ENCODE measurements at regions not wholly inside any gene's neighbourhood (a gene's known extent, or its start where the extent isn't known, plus 50 kb on each side); places are given as distances from the start of the nearest gene placed in this dataset.

DNA sequence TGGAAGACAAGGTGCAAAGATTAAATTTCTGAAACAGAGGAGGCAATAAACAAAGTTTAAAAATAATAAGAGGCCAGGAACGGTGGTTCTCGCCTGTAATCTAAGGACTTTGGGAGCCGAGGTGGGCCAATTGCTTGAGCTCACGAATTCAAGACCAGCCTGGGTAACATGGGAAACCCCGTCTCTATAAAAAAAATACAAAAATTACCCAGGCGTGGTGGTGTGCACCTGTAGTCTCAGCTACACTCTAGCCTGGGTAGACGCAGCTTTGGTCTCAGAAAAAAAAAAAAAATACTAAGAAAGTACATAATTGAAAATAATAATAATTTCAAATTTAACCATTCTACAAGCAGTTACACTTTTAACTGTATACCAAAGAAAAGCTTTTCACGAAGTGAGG is 744.6 kb upstream of the POU3F3 start:
- no peak overlapping the region for H3K4me3 ChIP-seq (ENCODE audit: low read depth, poor library complexity, severe bottlenecking)
- intact Hi-C loops (cut with DNase I; ENCODE audit: low total_unique reads) = no loop called here
- no peak for DNase-seq (ENCODE audit: low spot score in 2 of 2)
- WGBS, 2 donors = 86 to 90% methylated on average over 8 of the region's 8 CpGs
- no peak for TF ChIP-seq CTCF (IDR thresholded peaks at IDR 0.05)
- no peak for TF ChIP-seq POLR2A (IDR thresholded peaks at IDR 0.05)

- WGBS, 2 donors = 86 to 88% methylated on average over 2 of the region's 2 CpGs
- TF ChIP-seq POLR2A (IDR thresholded peaks at IDR 0.05) = no peak
- TF ChIP-seq CTCF (IDR thresholded peaks at IDR 0.05) = no peak
- DNase-seq (ENCODE audit: low spot score in 2 of 2) = no peak
- no peak overlapping the region for H3K4me3 ChIP-seq (ENCODE audit: low read depth, poor library complexity, severe bottlenecking)
- intact Hi-C loops (cut with DNase I; ENCODE audit: low total_unique reads) = no loop called here
These were observed 735.0 kb upstream of the POU3F3 start for GRCh38 chr2:104118889-104119288.

GRCh38 chr2:104120171-104120570 is 733.7 kb upstream of the POU3F3 start:
- intact Hi-C loops (cut with DNase I; ENCODE audit: low total_unique reads) = no loop called here
- TF ChIP-seq CTCF (IDR thresholded peaks at IDR 0.05) (no peak), POLR2A (IDR thresholded peaks at IDR 0.05) (no peak)
- no peak overlapping the region for H3K4me3 ChIP-seq (ENCODE audit: low read depth, poor library complexity, severe bottlenecking)
- WGBS, 2 donors = 43 to 47% methylated on average over 4 of the region's 4 CpGs
- no peak for DNase-seq (ENCODE audit: low spot score in 2 of 2)

GRCh38 chr2:104125096-104125495 is 728.8 kb upstream of the POU3F3 start:
- TF ChIP-seq CTCF (IDR thresholded peaks at IDR 0.05) (no peak), POLR2A (IDR thresholded peaks at IDR 0.05) (no peak)
- no peak overlapping the region for H3K4me3 ChIP-seq (ENCODE audit: low read depth, poor library complexity, severe bottlenecking)
- 71 to 80% methylated on average over 2 of the region's 2 CpGs for WGBS, 2 donors
- intact Hi-C loops (cut with DNase I; ENCODE audit: low total_unique reads) = no loop called here
- DNase-seq (ENCODE audit: low spot score in 2 of 2) = no peak

DNA sequence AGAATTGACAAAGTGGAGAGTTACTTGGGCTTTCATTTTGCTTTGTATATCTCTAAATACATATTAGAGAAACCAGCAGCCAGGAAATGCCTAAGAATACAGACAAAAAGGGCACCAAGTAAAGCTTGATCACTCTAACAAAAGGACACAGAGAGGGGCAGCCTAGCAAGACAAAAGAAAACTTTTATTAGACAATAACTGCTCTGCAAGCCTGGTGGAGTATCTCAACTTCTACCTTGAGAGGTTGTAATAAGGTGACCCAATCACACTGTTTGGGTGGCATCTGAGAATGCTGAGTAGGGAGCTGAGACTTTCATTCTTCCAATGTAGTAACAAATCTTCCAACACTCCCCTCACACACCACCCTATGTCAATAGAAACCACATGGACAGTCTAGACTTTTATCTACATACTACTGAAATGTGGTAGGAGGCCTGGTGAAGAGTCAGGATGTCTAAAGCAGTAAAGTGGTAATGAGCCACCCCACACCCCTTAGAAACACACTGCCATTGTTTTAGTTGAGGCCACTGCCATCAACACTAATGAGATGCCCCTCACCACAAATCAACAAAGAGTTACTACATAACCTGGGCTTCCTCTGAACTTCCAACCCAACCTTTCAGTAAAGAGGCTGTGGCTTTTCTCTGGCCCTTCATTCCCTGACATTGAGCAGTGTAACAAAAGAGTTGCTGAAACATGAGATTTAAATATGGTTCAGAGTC is 726.7 kb upstream of the POU3F3 start:
- intact Hi-C loops (cut with DNase I; ENCODE audit: low total_unique reads) = no loop called here
- H3K4me3 ChIP-seq (ENCODE audit: low read depth, poor library complexity, severe bottlenecking) = no peak overlapping the region
- TF ChIP-seq POLR2A (IDR thresholded peaks at IDR 0.05) = no peak
- no peak for TF ChIP-seq CTCF (IDR thresholded peaks at IDR 0.05)
- DNase-seq (ENCODE audit: low spot score in 2 of 2) = no peak

GRCh38 chr2:104140361-104140760 is 713.6 kb upstream of the POU3F3 start:
- 75 to 77% methylated on average over 3 of the region's 3 CpGs for WGBS, 2 donors
- no peak for TF ChIP-seq CTCF (IDR thresholded peaks at IDR 0.05)
- TF ChIP-seq POLR2A (IDR thresholded peaks at IDR 0.05) = no peak
- intact Hi-C loops (cut with DNase I; ENCODE audit: low total_unique reads) = no loop called here
- DNase-seq (ENCODE audit: low spot score in 2 of 2) = no peak
- H3K4me3 ChIP-seq (ENCODE audit: low read depth, poor library complexity, severe bottlenecking) = no peak overlapping the region

Measured in lower leg skin (tissue), 4 donors.